G401 (cell line): ENCODE measurements at regions not wholly inside any gene's neighbourhood (a gene's known extent, or its start where the extent isn't known, plus 50 kb on each side); places are given as distances from the start of the nearest gene placed in this dataset.
"Not testable (repeated sequence)": the region's sequence is repeated elsewhere in the genome, so short reads cannot be mapped to it uniquely, and the experiment has no call there.

ENCODE experiments used
- DNase-seq: peaks from one replicate; pipeline ENCODE4 v3.0.0-alpha.2; 2015; ENCODE audit warnings: low spot score
- in situ Hi-C: cut with HindIII; loops from 2 replicates; pipeline ENCODE4 v1.10.0; 2016; ENCODE audit warnings: low sequenced_read_pairs, mixed read lengths

GRCh38 chr4:169934794-169935429, 91.3 kb downstream of the MFAP3L start:
- no peak for DNase-seq
- in situ Hi-C loops, result no loop called here

- DNase-seq, result no peak
- in situ Hi-C loops, result no loop called here
These were observed 92.7 kb downstream of the MFAP3L start for GRCh38 chr4:169933531-169933930.

GRCh38 chr4:169931964-169932363, 94.2 kb downstream of the MFAP3L start:
- DNase-seq, result no peak
- in situ Hi-C loops, result no loop called here

- in situ Hi-C loops, DNase-seq: not testable (repeated sequence)
These were observed 95.4 kb downstream of the MFAP3L start for GRCh38 chr4:169930755-169931154.

GRCh38 chr4:169927280-169927679, 98.9 kb downstream of the MFAP3L start:
- no peak for DNase-seq
- in situ Hi-C loops, result no loop called here

GRCh38 chr4:169925678-169926077, 100.5 kb downstream of the MFAP3L start:
- in situ Hi-C loops, result no loop called here
- no peak for DNase-seq

- DNase-seq, result no peak
- in situ Hi-C loops, result no loop called here
These were observed 103.4 kb downstream of the MFAP3L start for GRCh38 chr4:169922632-169923276.

GRCh38 chr4:169921732-169922131, 104.5 kb downstream of the MFAP3L start:
- no peak for DNase-seq
- in situ Hi-C loops, result no loop called here

- in situ Hi-C loops, result no loop called here
- DNase-seq, result no peak
These were observed 105.0 kb downstream of the MFAP3L start for GRCh38 chr4:169921237-169921636.

- in situ Hi-C loops, DNase-seq: not testable (repeated sequence)
These were observed 106.7 kb downstream of the MFAP3L start for GRCh38 chr4:169919194-169920124.

- no peak for DNase-seq
- in situ Hi-C loops, result no loop called here
These were observed 110.7 kb downstream of the MFAP3L start for GRCh38 chr4:169915545-169915944.

- no peak for DNase-seq
- in situ Hi-C loops, result no loop called here
These were observed 111.3 kb downstream of the MFAP3L start for GRCh38 chr4:169914866-169915265.

- no peak for DNase-seq
- in situ Hi-C loops, result no loop called here
These were observed 113.2 kb downstream of the MFAP3L start for GRCh38 chr4:169912996-169913395.

- no peak for DNase-seq
- in situ Hi-C loops, result no loop called here
These were observed 116.3 kb downstream of the MFAP3L start for GRCh38 chr4:169909897-169910296.

GRCh38 chr4:169909479-169909878, 116.7 kb downstream of the MFAP3L start:
- in situ Hi-C loops, result no loop called here
- no peak for DNase-seq

GRCh38 chr4:169907705-169908104, 118.5 kb downstream of the MFAP3L start:
- no peak for DNase-seq
- in situ Hi-C loops, result no loop called here

GRCh38 chr4:169906821-169907220, 119.4 kb downstream of the MFAP3L start:
- DNase-seq, result no peak
- in situ Hi-C loops, result no loop called here

GRCh38 chr4:169906104-169906503, 120.1 kb downstream of the MFAP3L start:
- in situ Hi-C loops, result no loop called here
- DNase-seq, result no peak

- in situ Hi-C loops, result no loop called here
- DNase-seq, result peak; percentile 15
These were observed 123.4 kb downstream of the MFAP3L start for GRCh38 chr4:169902658-169903345.
